Endothelial cell of umbilical vein (primary cell): ENCODE measurements at regions not wholly inside any gene's neighbourhood (a gene's known extent, or its start where the extent isn't known, plus 50 kb on each side); places are given as distances from the start of the nearest gene placed in this dataset.

Experiments
- CTCF ChIP-seq, 2 donors: IDR thresholded peaks; 1 replicate in 1 of 2; 2 replicates in 1 of 2; pipeline ENCODE4 v1.5.1; 2011; ENCODE audit warnings: low read length in 2 of 2, mild to moderate bottlenecking in 2 of 2, moderate library complexity in 2 of 2, control low read depth in 1 of 2, inconsistent platforms in 1 of 2, low read depth in 1 of 2; ENCODE audit not compliant: insufficient read depth in 1 of 2; ENCODE audit errors: extremely low read depth in 1 of 2
- EZH2 ChIP-seq: IDR thresholded peaks from 2 replicates; pipeline ENCODE4 v1.6.1; 2012; ENCODE audit warnings: borderline replicate concordance, low read depth, mild to moderate bottlenecking, moderate library complexity, low read length, inconsistent platforms; ENCODE audit not compliant: severe bottlenecking
- FOS ChIP-seq: IDR thresholded peaks from 2 replicates; pipeline ENCODE4 v1.6.1; 2011; ENCODE audit warnings: mild to moderate bottlenecking, low read length, moderate library complexity, borderline replicate concordance; ENCODE audit not compliant: insufficient read depth
- JUN ChIP-seq: IDR thresholded peaks from 2 replicates; pipeline ENCODE4 v1.6.1; 2011; ENCODE audit warnings: borderline replicate concordance, low read depth; ENCODE audit not compliant: insufficient read length, insufficient read depth
- MAX ChIP-seq: IDR thresholded peaks from 2 replicates; pipeline ENCODE4 v1.6.1; 2011; ENCODE audit not compliant: insufficient read depth, insufficient read length
- MYC ChIP-seq: IDR thresholded peaks from one replicate; pipeline ENCODE4 v1.6.1; 2011; ENCODE audit warnings: mild to moderate bottlenecking, low read depth, low read length
- POLR2A ChIP-seq: IDR thresholded peaks from 2 replicates; pipeline ENCODE4 v1.6.1; 2012; ENCODE audit warnings: low read depth, mild to moderate bottlenecking, control low read depth, low read length

DNA sequence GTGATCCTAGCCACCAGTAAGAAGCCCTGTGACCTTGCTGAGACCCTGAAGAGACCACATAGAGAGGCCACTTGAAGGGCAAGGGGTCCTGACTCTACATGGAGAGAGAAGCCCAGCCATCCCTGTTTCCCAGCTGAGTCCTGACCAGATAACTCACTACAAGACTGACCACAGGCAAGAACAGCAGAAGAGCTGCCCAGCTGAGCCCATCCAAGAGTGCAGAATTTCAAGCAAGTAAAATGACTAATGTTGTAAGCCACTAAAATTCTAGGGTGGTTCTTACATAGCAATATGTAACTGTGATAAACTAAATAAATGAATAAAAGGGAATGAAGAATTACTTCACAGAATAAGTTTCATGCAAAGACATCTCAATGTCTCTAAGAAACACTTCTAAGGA lies 58.4 kb upstream of the WIPF1 start:
- TF ChIP-seq POLR2A = no peak
- no peak for TF ChIP-seq CTCF (IDR thresholded peaks at IDR 0.05; ENCODE audit: extremely low read depth in 1 of 2, insufficient read depth in 1 of 2, low read depth in 1 of 2, low read length in 2 of 2)
- no peak for TF ChIP-seq EZH2
- TF ChIP-seq MYC = no peak
- TF ChIP-seq JUN = no peak
- no peak for TF ChIP-seq FOS
- no peak for TF ChIP-seq MAX
